ENCODE measurements at regions not wholly inside any gene's neighbourhood (a gene's known extent, or its start where the extent isn't known, plus 50 kb on each side); places are given as distances from the start of the nearest gene placed in this dataset.

DNA sequence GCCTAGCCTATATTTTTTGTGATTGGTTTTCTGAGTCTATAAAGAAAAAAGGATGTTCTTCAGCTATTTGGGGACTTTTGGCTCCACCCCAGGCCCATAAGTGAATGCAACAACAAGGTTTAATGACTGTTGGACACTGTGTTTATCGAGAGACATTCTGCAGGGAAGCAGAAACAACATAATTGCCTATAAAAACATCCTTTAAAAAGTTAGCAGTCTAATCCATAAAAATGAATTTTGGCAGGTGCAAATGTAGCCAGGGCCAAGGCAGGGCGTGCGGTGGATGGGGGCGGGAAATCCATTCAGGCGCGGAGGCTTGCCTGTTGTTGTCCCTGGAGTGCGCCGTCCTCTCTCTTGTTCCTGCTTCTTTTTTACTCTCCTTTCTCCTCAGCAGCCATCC lies 99.3 kb downstream of the PAX1 start:
- ChIA-PET CTCF (no interaction called here), POLR2A (no interaction called here)
- Mint-ChIP-seq H3K27ac (ENCODE audit: low read depth, unreplicated experiment) (no peak overlapping the region), H3K27me3 (ENCODE audit: insufficient read depth, unreplicated experiment) (peaks cover 28% of the 10 kb centered on the region), H3K9me3 (ENCODE audit: unreplicated experiment) (peaks cover 14% of the 10 kb centered on the region), H3K36me3 (ENCODE audit: insufficient read depth, unreplicated experiment) (peaks cover 4% of the 10 kb centered on the region), H3K4me1 (ENCODE audit: insufficient read depth, unreplicated experiment) (no peaks in the 10 kb centered on the region), H3K4me3 (ENCODE audit: unreplicated experiment) (no peak overlapping the region)
- no peak for DNase-seq (ENCODE audit: unreplicated experiment)
- TF ChIP-seq, protein P1, sequence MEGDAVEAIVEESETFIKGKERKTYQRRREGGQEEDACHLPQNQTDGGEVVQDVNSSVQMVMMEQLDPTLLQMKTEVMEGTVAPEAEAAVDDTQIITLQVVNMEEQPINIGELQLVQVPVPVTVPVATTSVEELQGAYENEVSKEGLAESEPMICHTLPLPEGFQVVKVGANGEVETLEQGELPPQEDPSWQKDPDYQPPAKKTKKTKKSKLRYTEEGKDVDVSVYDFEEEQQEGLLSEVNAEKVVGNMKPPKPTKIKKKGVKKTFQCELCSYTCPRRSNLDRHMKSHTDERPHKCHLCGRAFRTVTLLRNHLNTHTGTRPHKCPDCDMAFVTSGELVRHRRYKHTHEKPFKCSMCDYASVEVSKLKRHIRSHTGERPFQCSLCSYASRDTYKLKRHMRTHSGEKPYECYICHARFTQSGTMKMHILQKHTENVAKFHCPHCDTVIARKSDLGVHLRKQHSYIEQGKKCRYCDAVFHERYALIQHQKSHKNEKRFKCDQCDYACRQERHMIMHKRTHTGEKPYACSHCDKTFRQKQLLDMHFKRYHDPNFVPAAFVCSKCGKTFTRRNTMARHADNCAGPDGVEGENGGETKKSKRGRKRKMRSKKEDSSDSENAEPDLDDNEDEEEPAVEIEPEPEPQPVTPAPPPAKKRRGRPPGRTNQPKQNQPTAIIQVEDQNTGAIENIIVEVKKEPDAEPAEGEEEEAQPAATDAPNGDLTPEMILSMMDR (IDR thresholded peaks at IDR 0.05; ENCODE audit: unreplicated experiment), result no peak
- BruUV-seq (replicated peaks), result no TSS peak
- intact Hi-C loops (cut with micrococcal nuclease), result loop anchor here (5.0 kb wide), 1 partner anchor 507 kb away; no protein-coding TSS in a partner anchor

- Mint-ChIP-seq H3K27ac (ENCODE audit: low read depth, unreplicated experiment) (no peak overlapping the region), H3K4me1 (ENCODE audit: insufficient read depth, unreplicated experiment) (no peaks in the 10 kb centered on the region), H3K9me3 (ENCODE audit: unreplicated experiment) (peaks cover 6% of the 10 kb centered on the region), H3K36me3 (ENCODE audit: insufficient read depth, unreplicated experiment) (peaks cover under 1% of the 10 kb centered on the region), H3K4me3 (ENCODE audit: unreplicated experiment) (no peak overlapping the region), H3K27me3 (ENCODE audit: insufficient read depth, unreplicated experiment) (peaks cover 43% of the 10 kb centered on the region)
- POLR2A ChIA-PET, result no interaction called here
- TF ChIP-seq, protein P1 (IDR thresholded peaks at IDR 0.05; ENCODE audit: unreplicated experiment), result no peak
- no TSS peak for BruUV-seq (replicated peaks)
- no peak for DNase-seq (ENCODE audit: unreplicated experiment)
- intact Hi-C loops (cut with micrococcal nuclease), result no loop called here
- CTCF ChIA-PET, result interaction anchor here (0.7 kb wide), 1 partner anchor 11 kb away, joined by 3 read pairs; no protein-coding TSS in a partner anchor
Measured at GRCh38 chr20:21801193-21801592, 95.7 kb downstream of the PAX1 start.

GRCh38 chr20:21798384-21798783 lies 92.9 kb downstream of the PAX1 start:
- CTCF ChIA-PET, result interaction anchor here (1.1 kb wide), 1 partner anchor 20 kb away, joined by 3 read pairs; no protein-coding TSS in a partner anchor
- H3K27me3 Mint-ChIP-seq (ENCODE audit: insufficient read depth, unreplicated experiment), result peaks cover 41% of the 10 kb centered on the region
- no peak for DNase-seq (ENCODE audit: unreplicated experiment)
- intact Hi-C loops (cut with micrococcal nuclease), result loop anchor here (5.0 kb wide), 1 partner anchor 309 kb away; no protein-coding TSS in a partner anchor
- BruUV-seq (replicated peaks), result no TSS peak
- no peak overlapping the region for H3K4me3 Mint-ChIP-seq (ENCODE audit: unreplicated experiment)
- no peaks in the 10 kb centered on the region for H3K4me1 Mint-ChIP-seq (ENCODE audit: insufficient read depth, unreplicated experiment)
- TF ChIP-seq, protein P1 (IDR thresholded peaks at IDR 0.05; ENCODE audit: unreplicated experiment), result no peak
- H3K36me3 Mint-ChIP-seq (ENCODE audit: insufficient read depth, unreplicated experiment), result no peaks in the 10 kb centered on the region
- H3K27ac Mint-ChIP-seq (ENCODE audit: low read depth, unreplicated experiment), result no peak overlapping the region
- no peaks in the 10 kb centered on the region for H3K9me3 Mint-ChIP-seq (ENCODE audit: unreplicated experiment)
- POLR2A ChIA-PET, result no interaction called here

DNA sequence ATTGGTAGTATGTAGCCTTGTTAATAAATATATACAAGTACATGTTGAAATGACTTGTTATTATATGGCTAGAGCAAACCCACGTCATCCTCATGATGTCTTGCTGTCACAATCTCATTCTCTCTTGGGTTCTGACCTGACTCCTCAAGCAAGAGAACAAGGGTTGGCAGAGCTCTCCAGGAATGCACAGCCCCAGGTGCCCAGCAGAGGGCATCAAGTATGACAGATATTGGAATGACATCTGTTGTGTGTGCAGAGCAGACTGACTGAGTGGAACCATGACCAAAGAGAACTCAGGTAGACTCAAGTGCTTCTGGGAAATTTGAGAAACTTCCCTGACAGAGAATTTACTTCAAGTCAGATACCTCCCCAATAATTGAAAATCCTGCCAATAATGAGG lies 90.6 kb downstream of the PAX1 start:
- Mint-ChIP-seq H3K27ac (ENCODE audit: low read depth, unreplicated experiment) (no peak overlapping the region), H3K4me3 (ENCODE audit: unreplicated experiment) (no peak overlapping the region), H3K9me3 (ENCODE audit: unreplicated experiment) (no peaks in the 10 kb centered on the region), H3K36me3 (ENCODE audit: insufficient read depth, unreplicated experiment) (no peaks in the 10 kb centered on the region), H3K27me3 (ENCODE audit: insufficient read depth, unreplicated experiment) (peaks cover 31% of the 10 kb centered on the region), H3K4me1 (ENCODE audit: insufficient read depth, unreplicated experiment) (no peaks in the 10 kb centered on the region)
- no TSS peak for BruUV-seq (replicated peaks)
- ChIA-PET CTCF (interaction anchor here (1.3 kb wide), 1 partner anchor 156 kb away, joined by 3 read pairs; no protein-coding TSS in a partner anchor), POLR2A (no interaction called here)
- peak; percentile 0 for DNase-seq (ENCODE audit: unreplicated experiment)
- TF ChIP-seq, protein P1 (IDR thresholded peaks at IDR 0.05; ENCODE audit: unreplicated experiment), result peak; percentile 21
- intact Hi-C loops (cut with micrococcal nuclease), result loop anchor here (5.0 kb wide), 1 partner anchor 311 kb away; no protein-coding TSS in a partner anchor
